OCI-LY7 (cell line): ENCODE measurements at regions not wholly inside any gene's neighbourhood (a gene's known extent, or its start where the extent isn't known, plus 50 kb on each side); places are given as distances from the start of the nearest gene placed in this dataset.

Experiments used
- BruUV-seq: library from RNA; stranded (reverse); fragments of 400-500 nt; replicated peaks from 2 replicates; lab custom pipeline; 2021; lab: Mats Ljungman, UMichigan
- CTCF ChIA-PET: fragments of 300-600 bp; sonication (Branson Sonifier 250); formaldehyde crosslinking; loops from one replicate; lab custom pipeline; 2022; ENCODE audit warnings: antibody characterized with exemption; ENCODE audit not compliant: unreplicated experiment; lab: Charles Lee
- POLR2A ChIA-PET: fragments of 300-600 bp; sonication (Branson Sonifier 250); formaldehyde crosslinking; loops from one replicate; lab custom pipeline; 2022; ENCODE audit warnings: antibody characterized with exemption; lab: Charles Lee
- DNase-seq: peaks from one replicate; pipeline ENCODE4 v3.0.0-alpha.2; 2015; ENCODE audit warnings: low spot score
- H2AFZ ChIP-seq: fragments of 200-600 bp; sonication (generic), shearing (Covaris generic); 2 replicates; pipeline ENCODE4 v1.6.1; 2014; ENCODE audit warnings: mild to moderate bottlenecking, antibody characterized with exemption, low read length, moderate library complexity
- H3K27ac ChIP-seq: fragments of 200-600 bp; sonication (generic); 2 replicates; pipeline ENCODE4 v1.5.1; 2014; ENCODE audit warnings: mixed run types, low read depth, mild to moderate bottlenecking, moderate library complexity, low read length, inconsistent platforms; ENCODE audit not compliant: poor library complexity, severe bottlenecking
- H3K36me3 ChIP-seq: fragments of 200-600 bp; sonication (generic); 2 replicates; pipeline ENCODE4 v1.6.1; 2014; ENCODE audit warnings: mild to moderate bottlenecking, antibody characterized with exemption, low read length, moderate library complexity, mixed read lengths; ENCODE audit not compliant: insufficient read depth
- H3K4me1 ChIP-seq: fragments of 200-600 bp; sonication (generic); 2 replicates; pipeline ENCODE4 v1.5.1; 2014; ENCODE audit warnings: mild to moderate bottlenecking, low read length; ENCODE audit not compliant: insufficient read depth, poor library complexity, severe bottlenecking
- H3K4me2 ChIP-seq: fragments of 200-600 bp; sonication (generic); 2 replicates; pipeline ENCODE4 v1.6.1; 2014; ENCODE audit warnings: mild to moderate bottlenecking, low read length
- H3K4me3 ChIP-seq: fragments of 200-600 bp; sonication (generic); 2 replicates; pipeline ENCODE4 v1.5.1; 2014; ENCODE audit warnings: mild to moderate bottlenecking, low read depth, low read length; ENCODE audit not compliant: poor library complexity, severe bottlenecking
- H3K79me2 ChIP-seq: fragments of 200-600 bp; sonication (generic); 2 replicates; pipeline ENCODE4 v1.6.1; 2016; ENCODE audit warnings: low read depth, mild to moderate bottlenecking, low read length, moderate library complexity, mixed read lengths; ENCODE audit not compliant: insufficient read depth
- H3K9me2 ChIP-seq: fragments of 200-600 bp; sonication (generic); 2 replicates; pipeline ENCODE4 v1.6.1; 2016; ENCODE audit warnings: mild to moderate bottlenecking, low read length, mixed read lengths; ENCODE audit not compliant: insufficient read depth
- H3K9me3 ChIP-seq: fragments of 200-600 bp; sonication (generic); 2 replicates; pipeline ENCODE4 v1.6.1; 2014; ENCODE audit warnings: mild to moderate bottlenecking, mixed run types, low read length, mixed read lengths
- H4K20me1 ChIP-seq: fragments of 200-600 bp; sonication (generic); 2 replicates; pipeline ENCODE4 v1.6.1; 2014; ENCODE audit warnings: mild to moderate bottlenecking, antibody characterized with exemption, low read length, moderate library complexity, mixed read lengths; ENCODE audit not compliant: insufficient read depth
- CTCF ChIP-seq: fragments of 200-600 bp; sonication (generic); conservative IDR thresholded peaks from 2 replicates; pipeline ENCODE4 v1.5.1; 2014; ENCODE audit warnings: mild to moderate bottlenecking, antibody characterized with exemption, low read length, moderate library complexity, mixed read lengths
- EZH2phosphoT487 ChIP-seq: fragments of 200-600 bp; sonication (generic); IDR thresholded peaks from 2 replicates; pipeline ENCODE4 v1.6.1; 2018; ENCODE audit warnings: low read depth, borderline replicate concordance, mild to moderate bottlenecking, mixed run types, antibody characterized with exemption, low read length, moderate library complexity, mixed read lengths
- intact Hi-C: fragments of 100-400 bp; cut with micrococcal nuclease; formaldehyde crosslinking; loops from one replicate; pipeline ENCODE4 v1.10.0; 2022; ENCODE audit not compliant: unreplicated experiment

DNA sequence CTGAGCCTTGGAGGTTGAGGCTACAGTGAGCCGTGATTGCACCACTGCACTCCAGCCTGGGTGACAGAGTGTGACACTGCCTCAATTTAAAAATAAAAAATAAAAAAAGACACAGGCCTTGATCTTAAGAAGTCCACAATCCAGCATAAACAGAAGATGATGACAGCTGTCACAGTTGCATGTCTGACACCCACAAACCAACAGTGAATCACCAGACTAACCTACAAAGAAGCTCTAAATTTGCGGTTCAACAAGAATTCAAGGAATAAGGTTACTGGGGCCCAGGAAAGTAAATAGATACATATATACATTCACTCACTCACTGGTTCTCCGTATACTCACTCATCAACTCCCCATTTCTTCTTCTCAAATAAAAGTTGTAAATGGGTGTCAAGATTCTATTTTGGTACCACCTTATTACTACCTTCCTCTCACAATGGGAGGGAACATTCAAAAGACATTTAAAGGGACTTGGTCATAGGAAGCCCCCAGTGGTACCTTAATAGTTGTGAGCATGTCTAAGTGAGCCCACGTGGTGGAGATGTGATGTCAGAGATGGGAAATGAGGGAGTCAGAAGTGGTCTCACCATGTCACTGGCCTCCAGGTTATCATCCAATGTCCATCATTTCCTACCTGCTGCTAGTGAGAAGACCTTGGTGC, 66.9 kb upstream of the PRDX6 start:
- intact Hi-C loops = loop anchor here (5.0 to 10.0 kb wide), 4 partner anchors 295 to 878 kb away; partner anchors contain the start of gene SUCO
- H3K9me2 ChIP-seq = no peaks in the 10 kb centered on the region
- DNase-seq = peak; percentile 42

GRCh38 chr1:173410794-173411236, 66.3 kb upstream of the PRDX6 start:
- Histone ChIP-seq H2AFZ (peak overlapping the region; percentile 66), H3K9me3 (no peaks in the 10 kb centered on the region), H3K4me2 (peak overlapping the region; percentile 64), H3K79me2 (peaks cover 5% of the 10 kb centered on the region; the same call in 1 of the 2 replicates), H3K27ac (peak overlapping the region; percentile 96), H3K4me1 (peaks cover 100% of the 10 kb centered on the region), H3K36me3 (no peaks in the 10 kb centered on the region), H3K4me3 (peak overlapping the region; percentile 41), H3K9me2 (no peaks in the 10 kb centered on the region), H4K20me1 (no peaks in the 10 kb centered on the region)
- BruUV-seq = no TSS peak
- peak; percentile 41 for DNase-seq
- POLR2A ChIA-PET = interaction anchor here (0.6 to 1.5 kb wide), 3 partner anchors 9 to 357 kb away, joined by 3 to 4 read pairs (median 4); no protein-coding TSS in a partner anchor
- CTCF ChIA-PET = no interaction called here
- intact Hi-C loops = loop anchor here (5.0 to 10.0 kb wide), 4 partner anchors 296 to 879 kb away; partner anchors contain the start of gene SUCO
- TF ChIP-seq EZH2phosphoT487 (no peak), CTCF (no peak)

More for the DNA sequence above, 66.9 kb upstream of the PRDX6 start:
- Histone ChIP-seq H3K36me3 (peaks cover 3% of the 10 kb centered on the region; the same call in 1 of the 2 replicates), H3K9me3 (peaks cover 3% of the 10 kb centered on the region; the same call in 1 of the 2 replicates), H4K20me1 (no peaks in the 10 kb centered on the region), H3K4me3 (peak overlapping the region; percentile 41), H3K79me2 (peaks cover 5% of the 10 kb centered on the region; the same call in 1 of the 2 replicates), H2AFZ (peak overlapping the region; percentile 66), H3K4me2 (peak overlapping the region; percentile 64), H3K27ac (peak overlapping the region; percentile 96), H3K4me1 (peaks cover 100% of the 10 kb centered on the region)
- BruUV-seq = no TSS peak
- ChIA-PET CTCF (no interaction called here), POLR2A (interaction anchor here (0.6 to 1.0 kb wide), 2 partner anchors 9 to 358 kb away, joined by 3 to 4 read pairs; no protein-coding TSS in a partner anchor)
- TF ChIP-seq CTCF (no peak), EZH2phosphoT487 (no peak)
